Ovary (tissue), 7 donors: ENCODE measurements at regions not wholly inside any gene's neighbourhood (a gene's known extent, or its start where the extent isn't known, plus 50 kb on each side); places are given as distances from the start of the nearest gene placed in this dataset.

Experiments used
- DNase-seq, 5 donors: peaks; one replicate each; pipeline ENCODE4 v3.0.0-alpha.2; 2019 to 2020
- H3K27ac ChIP-seq, 2 donors: fragments of 200-600 bp; one replicate each; pipeline versions ENCODE4 v1.5.1 to v1.8.0; 2019 to 2022
- H3K27me3 ChIP-seq: fragments of 200-600 bp; one replicate; pipeline ENCODE4 v1.8.0; 2022
- H3K36me3 ChIP-seq: fragments of 200-600 bp; sonication (generic); one replicate; pipeline ENCODE4 v1.5.1; 2019
- H3K4me1 ChIP-seq: one replicate; pipeline ENCODE4 v1.8.1; 2013; ENCODE audit warnings: mild to moderate bottlenecking, moderate library complexity; ENCODE audit not compliant: insufficient read depth
- H3K4me3 ChIP-seq: fragments of 200-600 bp; sonication (generic); one replicate; pipeline ENCODE4 v1.5.1; 2017
- H3K9me3 ChIP-seq, 2 donors: fragments of 200-600 bp in 1 of 2; sonication (generic) in 1 of 2; one replicate each; pipeline versions ENCODE4 v1.5.1 to v1.8.1; 2013 to 2019; ENCODE audit warnings: mild to moderate bottlenecking in 1 of 2, moderate library complexity in 1 of 2
- CTCF ChIP-seq, 3 donors: fragments of 450-650 bp in 2 of 3; fragments of 200-600 bp in 1 of 3; IDR thresholded peaks; one replicate each; pipeline versions ENCODE4 v1.5.1 to v1.8.0; 2016 to 2022; ENCODE audit warnings: antibody characterized with exemption in 3 of 3, mild to moderate bottlenecking in 1 of 3
- EP300 ChIP-seq: sonication (generic); formaldehyde crosslinking; IDR thresholded peaks from one replicate; pipeline ENCODE4 v1.6.1; 2017; ENCODE audit warnings: antibody characterized with exemption
- POLR2A ChIP-seq: fragments of 450-650 bp; IDR thresholded peaks from one replicate; pipeline ENCODE4 v1.6.1; 2017; ENCODE audit warnings: antibody characterized with exemption, mild to moderate bottlenecking, moderate library complexity
- WGBS, 3 donors: extraction: QIAGEN DNeasy Blood & Tissue Kit in 1 of 3; methylation state at CpG; one replicate each; pipeline versions ENCODE4 v1.1.5 to v1.1.7; 2013 to 2017; 5-methylcytosine and 5-hydroxymethylcytosine counted together
- intact Hi-C, 4 donors: fragments of 100-400 bp; cut with DNase I; formaldehyde crosslinking; loops; one replicate each; pipeline versions ENCODE4 v1.11.0 to v1.15.1; 2022 to 2023
- donor health status: DM: no; HTN: no; CAD: no; lungs with moderate emphysema.
- donor health status: DM: no; HTN: no; CAD: no.
- donor health status: Bipolar disorder and iron deficiency.
- donor health status: DM: no; HTN: no; CAD: no.
- donor health status: DM: yes; HTN: yes; CAD: no.

GRCh38 chr1:229752679-229753078, 126.6 kb downstream of the URB2 start:
- 91 to 96% (median 92%) methylated on average over 5 of the region's 5 CpGs for WGBS, 3 donors
- Histone ChIP-seq H3K27me3 (no peaks in the 10 kb centered on the region), H3K4me3 (no peak overlapping the region), H3K36me3 (no peaks in the 10 kb centered on the region), H3K4me1 (no peaks in the 10 kb centered on the region), H3K27ac (no peak overlapping the region), H3K9me3 (no peaks in the 10 kb centered on the region)
- intact Hi-C loops: no loop called here
- no peak for TF ChIP-seq EP300
- TF ChIP-seq POLR2A: no peak
- no peak for TF ChIP-seq CTCF (IDR thresholded peaks at IDR 0.05)
- DNase-seq: no peak

- Histone ChIP-seq H3K36me3 (no peaks in the 10 kb centered on the region), H3K27ac (no peak overlapping the region), H3K4me3 (no peak overlapping the region), H3K9me3 (no peaks in the 10 kb centered on the region), H3K27me3 (no peaks in the 10 kb centered on the region), H3K4me1 (no peaks in the 10 kb centered on the region)
- intact Hi-C loops: no loop called here
- 75 to 81% (median 78%) methylated on average over 7 of the region's 7 CpGs for WGBS, 3 donors
- DNase-seq: no peak
- TF ChIP-seq POLR2A: no peak
Observed at GRCh38 chr1:229753764-229754551, 127.9 kb downstream of the URB2 start.

- DNase-seq: no peak
- intact Hi-C loops: no loop called here
- Histone ChIP-seq H3K27me3 (no peaks in the 10 kb centered on the region), H3K9me3 (no peaks in the 10 kb centered on the region), H3K4me1 (no peaks in the 10 kb centered on the region), H3K27ac (no peak overlapping the region), H3K4me3 (no peak overlapping the region), H3K36me3 (no peaks in the 10 kb centered on the region)
- TF ChIP-seq CTCF (IDR thresholded peaks at IDR 0.05): no peak
- no peak for TF ChIP-seq EP300
- WGBS, 3 donors: 68 to 72% (median 71%) methylated on average over 4 of the region's 4 CpGs
Observed at GRCh38 chr1:229756666-229757065, 130.6 kb downstream of the URB2 start.

GRCh38 chr1:229757226-229757625, 131.2 kb downstream of the URB2 start:
- Histone ChIP-seq H3K4me3 (no peak overlapping the region), H3K9me3 (no peaks in the 10 kb centered on the region), H3K36me3 (no peaks in the 10 kb centered on the region), H3K4me1 (no peaks in the 10 kb centered on the region), H3K27me3 (no peaks in the 10 kb centered on the region), H3K27ac (no peak overlapping the region)
- DNase-seq: no peak
- intact Hi-C loops: no loop called here
- TF ChIP-seq CTCF (IDR thresholded peaks at IDR 0.05): no peak
- no peak for TF ChIP-seq EP300
- no peak for TF ChIP-seq POLR2A
